GM11168 (cell line): ENCODE measurements at regions not wholly inside any gene's neighbourhood (a gene's known extent, or its start where the extent isn't known, plus 50 kb on each side); places are given as distances from the start of the nearest gene placed in this dataset.
"Not testable (repeated sequence)": the region's sequence is repeated elsewhere in the genome, so short reads cannot be mapped to it uniquely, and the experiment has no call there.

Experiments used
- in situ Hi-C: fragments of 300-500 bp; cut with MboI; formaldehyde crosslinking; loops from one replicate; pipeline ENCODE4 v1.12.0; 2022; ENCODE audit warnings: low sequenced_read_pairs; ENCODE audit not compliant: unreplicated experiment

- in situ Hi-C loops, result no loop called here
Observed at GRCh38 chr1:54475946-54476516, 69.8 kb upstream of the SSBP3 start.

- in situ Hi-C loops, result no loop called here
Observed at GRCh38 chr1:54475357-54475881, 69.2 kb upstream of the SSBP3 start.

GRCh38 chr1:54474310-54475251 lies 68.4 kb upstream of the SSBP3 start:
- in situ Hi-C loops, result no loop called here

GRCh38 chr1:54471588-54471987 lies 65.4 kb upstream of the SSBP3 start:
- in situ Hi-C loops, result no loop called here

GRCh38 chr1:54469444-54469843 lies 63.2 kb upstream of the SSBP3 start:
- in situ Hi-C loops, result not testable (repeated sequence)

GRCh38 chr1:54468288-54469084 lies 62.3 kb upstream of the SSBP3 start:
- in situ Hi-C loops, result not testable (repeated sequence)

- in situ Hi-C loops, result no loop called here
Observed at GRCh38 chr1:54465351-54465811, 59.2 kb upstream of the SSBP3 start.

- in situ Hi-C loops, result no loop called here
Observed at GRCh38 chr1:54464477-54465146, 58.4 kb upstream of the SSBP3 start.

GRCh38 chr1:54464031-54464476 lies 57.9 kb upstream of the SSBP3 start:
- in situ Hi-C loops, result no loop called here

GRCh38 chr1:54463259-54464030 lies 57.3 kb upstream of the SSBP3 start:
- in situ Hi-C loops, result no loop called here

- in situ Hi-C loops, result no loop called here
Observed at GRCh38 chr1:54462597-54463258, 56.5 kb upstream of the SSBP3 start.

- in situ Hi-C loops, result no loop called here
Observed at GRCh38 chr1:54461731-54462596, 55.8 kb upstream of the SSBP3 start.

- in situ Hi-C loops, result no loop called here
Observed at GRCh38 chr1:54460861-54461387, 54.7 kb upstream of the SSBP3 start.

- in situ Hi-C loops, result no loop called here
Observed at GRCh38 chr1:54460351-54460750, 54.2 kb upstream of the SSBP3 start.

- in situ Hi-C loops, result no loop called here
Observed at GRCh38 chr1:54459726-54460191, 53.6 kb upstream of the SSBP3 start.

- in situ Hi-C loops, result no loop called here
Observed at GRCh38 chr1:54459140-54459539, 52.9 kb upstream of the SSBP3 start.

- in situ Hi-C loops, result no loop called here
Observed at GRCh38 chr1:54456921-54457529, 50.8 kb upstream of the SSBP3 start.
